GM23338 (cell line): ENCODE measurements at regions not wholly inside any gene's neighbourhood (a gene's known extent, or its start where the extent isn't known, plus 50 kb on each side); places are given as distances from the start of the nearest gene placed in this dataset.

Experiments used
- EZH2 ChIP-seq: fragments of 200-600 bp; sonication (generic); IDR thresholded peaks from one replicate; pipeline ENCODE4 v1.8.0; 2017; ENCODE audit warnings: antibody characterized with exemption, mild to moderate bottlenecking, low read depth; ENCODE audit not compliant: unreplicated experiment
- POLR2AphosphoS5 ChIP-seq: IDR thresholded peaks from 2 replicates; pipeline ENCODE4 v1.6.1; 2016; ENCODE audit warnings: antibody characterized with exemption, low read depth
- ZNF331 ChIP-seq: fragments of 250-450 bp; sonication (Bioruptor Pico); IDR thresholded peaks from 2 replicates; pipeline ENCODE4 v1.5.0; 2020; ENCODE audit warnings: low read depth, mild to moderate bottlenecking, moderate library complexity
- TF ChIP-seq, protein P1 (sequence below): IDR thresholded peaks from one replicate; pipeline ENCODE4 v1.6.1; 2018; ENCODE audit warnings: antibody characterized with exemption; ENCODE audit not compliant: unreplicated experiment
- TF ChIP-seq, protein P2 (sequence below), 2 experiments: fragments of 200-600 bp in 1 of 2; sonication (generic) in 1 of 2; conservative IDR thresholded peaks; 2 replicates each; pipeline versions ENCODE4 v1.5.1 to v1.6.1; 2016 to 2017; ENCODE audit warnings: antibody characterized with exemption in 2 of 2, low read depth in 2 of 2, mild to moderate bottlenecking in 2 of 2, moderate library complexity in 1 of 2

DNA sequence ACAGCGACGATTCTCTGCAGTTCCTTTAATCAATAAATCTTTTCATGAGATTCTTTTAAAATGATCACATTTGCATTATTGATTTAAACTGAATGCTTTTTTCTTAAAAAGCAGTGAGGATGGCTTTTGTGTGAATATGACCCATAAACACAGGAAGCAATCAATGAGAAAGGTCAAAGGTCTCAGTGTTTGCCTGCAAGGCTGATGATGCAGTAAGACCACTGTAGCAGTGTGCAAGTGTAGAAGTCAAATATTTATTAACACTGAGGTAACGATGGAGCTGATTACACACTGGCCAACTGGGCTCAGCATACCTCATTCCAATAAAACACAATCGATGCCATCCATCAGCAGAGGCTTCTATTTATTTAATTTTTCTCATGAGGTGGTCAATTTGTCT is 633.5 kb downstream of the DCDC2C start:
- no peak for TF ChIP-seq POLR2AphosphoS5
- TF ChIP-seq, protein P1, sequence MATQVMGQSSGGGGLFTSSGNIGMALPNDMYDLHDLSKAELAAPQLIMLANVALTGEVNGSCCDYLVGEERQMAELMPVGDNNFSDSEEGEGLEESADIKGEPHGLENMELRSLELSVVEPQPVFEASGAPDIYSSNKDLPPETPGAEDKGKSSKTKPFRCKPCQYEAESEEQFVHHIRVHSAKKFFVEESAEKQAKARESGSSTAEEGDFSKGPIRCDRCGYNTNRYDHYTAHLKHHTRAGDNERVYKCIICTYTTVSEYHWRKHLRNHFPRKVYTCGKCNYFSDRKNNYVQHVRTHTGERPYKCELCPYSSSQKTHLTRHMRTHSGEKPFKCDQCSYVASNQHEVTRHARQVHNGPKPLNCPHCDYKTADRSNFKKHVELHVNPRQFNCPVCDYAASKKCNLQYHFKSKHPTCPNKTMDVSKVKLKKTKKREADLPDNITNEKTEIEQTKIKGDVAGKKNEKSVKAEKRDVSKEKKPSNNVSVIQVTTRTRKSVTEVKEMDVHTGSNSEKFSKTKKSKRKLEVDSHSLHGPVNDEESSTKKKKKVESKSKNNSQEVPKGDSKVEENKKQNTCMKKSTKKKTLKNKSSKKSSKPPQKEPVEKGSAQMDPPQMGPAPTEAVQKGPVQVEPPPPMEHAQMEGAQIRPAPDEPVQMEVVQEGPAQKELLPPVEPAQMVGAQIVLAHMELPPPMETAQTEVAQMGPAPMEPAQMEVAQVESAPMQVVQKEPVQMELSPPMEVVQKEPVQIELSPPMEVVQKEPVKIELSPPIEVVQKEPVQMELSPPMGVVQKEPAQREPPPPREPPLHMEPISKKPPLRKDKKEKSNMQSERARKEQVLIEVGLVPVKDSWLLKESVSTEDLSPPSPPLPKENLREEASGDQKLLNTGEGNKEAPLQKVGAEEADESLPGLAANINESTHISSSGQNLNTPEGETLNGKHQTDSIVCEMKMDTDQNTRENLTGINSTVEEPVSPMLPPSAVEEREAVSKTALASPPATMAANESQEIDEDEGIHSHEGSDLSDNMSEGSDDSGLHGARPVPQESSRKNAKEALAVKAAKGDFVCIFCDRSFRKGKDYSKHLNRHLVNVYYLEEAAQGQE = no peak
- TF ChIP-seq, protein P2, sequence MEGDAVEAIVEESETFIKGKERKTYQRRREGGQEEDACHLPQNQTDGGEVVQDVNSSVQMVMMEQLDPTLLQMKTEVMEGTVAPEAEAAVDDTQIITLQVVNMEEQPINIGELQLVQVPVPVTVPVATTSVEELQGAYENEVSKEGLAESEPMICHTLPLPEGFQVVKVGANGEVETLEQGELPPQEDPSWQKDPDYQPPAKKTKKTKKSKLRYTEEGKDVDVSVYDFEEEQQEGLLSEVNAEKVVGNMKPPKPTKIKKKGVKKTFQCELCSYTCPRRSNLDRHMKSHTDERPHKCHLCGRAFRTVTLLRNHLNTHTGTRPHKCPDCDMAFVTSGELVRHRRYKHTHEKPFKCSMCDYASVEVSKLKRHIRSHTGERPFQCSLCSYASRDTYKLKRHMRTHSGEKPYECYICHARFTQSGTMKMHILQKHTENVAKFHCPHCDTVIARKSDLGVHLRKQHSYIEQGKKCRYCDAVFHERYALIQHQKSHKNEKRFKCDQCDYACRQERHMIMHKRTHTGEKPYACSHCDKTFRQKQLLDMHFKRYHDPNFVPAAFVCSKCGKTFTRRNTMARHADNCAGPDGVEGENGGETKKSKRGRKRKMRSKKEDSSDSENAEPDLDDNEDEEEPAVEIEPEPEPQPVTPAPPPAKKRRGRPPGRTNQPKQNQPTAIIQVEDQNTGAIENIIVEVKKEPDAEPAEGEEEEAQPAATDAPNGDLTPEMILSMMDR (conservative IDR thresholded peaks at IDR 0.05; ENCODE audit: low read depth in 2 of 2) = no peak
- no peak for TF ChIP-seq ZNF331 (CRISPR knock-in tag)
- no peak for TF ChIP-seq EZH2
